Trophoblast cell (in vitro differentiated cells and primary cell): ENCODE measurements at regions not wholly inside any gene's neighbourhood (a gene's known extent, or its start where the extent isn't known, plus 50 kb on each side); places are given as distances from the start of the nearest gene placed in this dataset.
"Not testable (repeated sequence)": the region's sequence is repeated elsewhere in the genome, so short reads cannot be mapped to it uniquely, and the experiment has no call there.

Source experiments
- DNase-seq, 2 donors: peaks; one replicate each; pipeline ENCODE4 v3.0.0-alpha.2; 2016
- H2AFZ ChIP-seq: 2 replicates; pipeline ENCODE4 v1.6.1; 2013; ENCODE audit warnings: low read length, moderate library complexity, mild to moderate bottlenecking; ENCODE audit not compliant: insufficient read depth, poor library complexity
- H2AK5ac ChIP-seq: 2 replicates; pipeline ENCODE4 v1.6.1; 2013; ENCODE audit warnings: mild to moderate bottlenecking, low read length
- H2BK120ac ChIP-seq: 2 replicates; pipeline ENCODE4 v1.6.1; 2013; ENCODE audit warnings: low read length, mild to moderate bottlenecking, moderate library complexity; ENCODE audit not compliant: insufficient read depth, poor library complexity
- H2BK12ac ChIP-seq: 2 replicates; pipeline ENCODE4 v1.6.1; 2013; ENCODE audit warnings: mild to moderate bottlenecking, low read length, moderate library complexity
- H2BK5ac ChIP-seq: 2 replicates; pipeline ENCODE4 v1.6.1; 2013; ENCODE audit warnings: low read length, low read depth, moderate library complexity, mild to moderate bottlenecking; ENCODE audit not compliant: poor library complexity
- H3K14ac ChIP-seq: 2 replicates; pipeline ENCODE4 v1.6.1; 2013; ENCODE audit warnings: mild to moderate bottlenecking, low read length
- H3K18ac ChIP-seq: 2 replicates; pipeline ENCODE4 v1.6.1; 2013; ENCODE audit warnings: mild to moderate bottlenecking, low read length
- H3K23ac ChIP-seq: 2 replicates; pipeline ENCODE4 v1.6.1; 2013; ENCODE audit warnings: low read length
- H3K27ac ChIP-seq: 2 replicates; pipeline ENCODE4 v1.5.1; 2013; ENCODE audit warnings: low read depth, mild to moderate bottlenecking, inconsistent platforms, low read length, moderate library complexity
- H3K27me3 ChIP-seq: 2 replicates; pipeline ENCODE4 v1.6.1; 2013; ENCODE audit warnings: inconsistent platforms, mild to moderate bottlenecking, low read length, moderate library complexity; ENCODE audit not compliant: insufficient read depth
- H3K36me3 ChIP-seq, 2 experiments: 1 replicate in 1 of 2; 2 replicates in 1 of 2; pipeline ENCODE4 v1.6.1; 2013; ENCODE audit warnings: low read length in 2 of 2, mild to moderate bottlenecking in 2 of 2, moderate library complexity in 1 of 2; ENCODE audit not compliant: insufficient read depth in 2 of 2, control insufficient read depth in 1 of 2
- H3K4ac ChIP-seq: 2 replicates; pipeline ENCODE4 v1.6.1; 2013; ENCODE audit warnings: low read depth, mild to moderate bottlenecking, low read length, moderate library complexity
- H3K4me1 ChIP-seq, 2 experiments: 1 replicate in 1 of 2; 2 replicates in 1 of 2; pipeline ENCODE4 v1.6.1; 2013; ENCODE audit warnings: low read length in 2 of 2, mild to moderate bottlenecking in 2 of 2, moderate library complexity in 1 of 2; ENCODE audit not compliant: insufficient read depth in 2 of 2, control insufficient read depth in 1 of 2
- H3K4me2 ChIP-seq: 2 replicates; pipeline ENCODE4 v1.6.1; 2013; ENCODE audit warnings: inconsistent platforms, mild to moderate bottlenecking, low read length, moderate library complexity
- H3K4me3 ChIP-seq: 2 replicates; pipeline ENCODE4 v1.5.1; 2013; ENCODE audit warnings: mild to moderate bottlenecking, low read depth, low read length, inconsistent platforms
- H3K79me1 ChIP-seq: one replicate; pipeline ENCODE4 v1.6.1; 2013; ENCODE audit warnings: low read length
- H3K79me2 ChIP-seq: 2 replicates; pipeline ENCODE4 v1.6.1; 2013; ENCODE audit warnings: low read length, mild to moderate bottlenecking; ENCODE audit not compliant: control insufficient read depth, insufficient read depth, poor library complexity
- H3K9ac ChIP-seq: 2 replicates; pipeline ENCODE4 v1.6.1; 2013; ENCODE audit warnings: mild to moderate bottlenecking, low read length
- H3K9me3 ChIP-seq: 2 replicates; pipeline ENCODE4 v1.6.1; 2013; ENCODE audit warnings: low read depth, mild to moderate bottlenecking, control low read depth, inconsistent platforms, low read length; ENCODE audit not compliant: insufficient read depth
- H4K12ac ChIP-seq: 2 replicates; pipeline ENCODE4 v1.6.1; 2013; ENCODE audit warnings: low read depth, mild to moderate bottlenecking, low read length, moderate library complexity
- H4K8ac ChIP-seq: 2 replicates; pipeline ENCODE4 v1.6.1; 2013; ENCODE audit warnings: low read depth, mild to moderate bottlenecking, low read length, moderate library complexity
- H4K91ac ChIP-seq: one replicate; pipeline ENCODE4 v1.6.1; 2013; ENCODE audit warnings: low read depth, mild to moderate bottlenecking, low read length, moderate library complexity
- WGBS: extraction: QIAGEN DNeasy Blood & Tissue Kit; methylation state at CpG from one replicate; pipeline ENCODE4 v1.1.7; 2013; ENCODE audit warnings: missing lambda C conversion rate; ENCODE audit not compliant: insufficient read length, insufficient coverage; ENCODE audit errors: extremely low coverage; 5-methylcytosine and 5-hydroxymethylcytosine counted together

DNA sequence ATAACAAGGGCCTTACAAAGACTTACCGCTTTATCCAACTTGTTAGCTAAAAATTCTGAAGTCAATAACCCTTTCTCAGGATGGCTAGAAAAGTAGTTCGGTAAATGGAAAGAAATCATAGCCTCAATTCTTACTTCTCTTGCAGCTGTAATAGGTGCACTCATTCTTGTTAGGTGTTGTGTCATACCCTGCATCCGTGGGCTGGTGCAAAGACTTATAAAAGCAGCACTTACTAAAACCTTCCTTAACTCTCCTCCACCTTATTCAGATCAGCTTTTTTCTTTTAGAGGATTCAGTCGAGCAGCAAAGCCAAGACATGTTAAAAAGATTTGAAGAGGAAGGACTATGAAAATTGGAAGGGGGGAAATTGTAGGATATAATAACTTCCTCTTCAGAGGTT lies 238.2 kb upstream of the DIO3 start:
- Histone ChIP-seq H3K36me3 (peaks cover 0 to 2% of the 10 kb centered on the region in 2 experiments), H3K79me1 (peaks cover 2% of the 10 kb centered on the region), H4K8ac (no peak overlapping the region), H2BK5ac (no peak overlapping the region), H3K27ac (no peak overlapping the region), H2BK120ac (no peak overlapping the region), H3K9ac (no peak overlapping the region), H3K4me2 (no peak overlapping the region), H3K14ac (no peak overlapping the region), H3K23ac (no peak overlapping the region), H3K27me3 (no peaks in the 10 kb centered on the region), H3K4me1 (peaks cover 2% of the 10 kb centered on the region in 2 experiments), H3K9me3 (peaks cover 4% of the 10 kb centered on the region), H3K79me2 (peaks cover 1% of the 10 kb centered on the region), H3K18ac (no peak overlapping the region), H4K91ac (no peak overlapping the region), H2AFZ (no peak overlapping the region), H3K4ac (no peak overlapping the region), H2BK12ac (no peak overlapping the region), H2AK5ac (no peak overlapping the region), H3K4me3 (no peak overlapping the region), H4K12ac (no peak overlapping the region)
- no peak for DNase-seq
- no CpG with 5 or more reads among the region's 4 CpGs for WGBS

- H3K36me3 ChIP-seq, H3K9ac ChIP-seq, H2AK5ac ChIP-seq, H3K27me3 ChIP-seq, H4K8ac ChIP-seq, H4K91ac ChIP-seq, H2BK120ac ChIP-seq, H3K18ac ChIP-seq, H3K4me3 ChIP-seq, H3K79me2 ChIP-seq, H2AFZ ChIP-seq, H3K23ac ChIP-seq, H2BK5ac ChIP-seq, H4K12ac ChIP-seq, H3K14ac ChIP-seq, H3K27ac ChIP-seq, H3K9me3 ChIP-seq, H3K4me2 ChIP-seq, H3K79me1 ChIP-seq, H3K4me1 ChIP-seq, H3K4ac ChIP-seq: not testable (repeated sequence)
- no CpG with 5 or more reads among the region's 7 CpGs for WGBS
- DNase-seq: peak in 1 of 2 donors; percentile 38
- H2BK12ac ChIP-seq: peak overlapping the region; percentile 24
Measured at GRCh38 chr14:101323614-101324235, 237.6 kb upstream of the DIO3 start.

- Histone ChIP-seq H3K4me1 (peaks cover 0 to 2% of the 10 kb centered on the region in 2 experiments), H3K27me3 (no peaks in the 10 kb centered on the region), H3K79me1 (peaks cover 2% of the 10 kb centered on the region), H3K9me3 (peaks cover 4% of the 10 kb centered on the region), H4K91ac (no peak overlapping the region), H3K14ac (no peak overlapping the region), H3K9ac (no peak overlapping the region), H3K18ac (no peak overlapping the region), H2AFZ (no peak overlapping the region), H3K4me2 (no peak overlapping the region), H2AK5ac (no peak overlapping the region), H4K8ac (no peak overlapping the region), H3K36me3 (peaks cover 0 to 2% of the 10 kb centered on the region in 2 experiments), H2BK5ac (no peak overlapping the region), H4K12ac (no peak overlapping the region), H3K79me2 (no peaks in the 10 kb centered on the region), H2BK12ac (no peak overlapping the region), H2BK120ac (no peak overlapping the region), H3K4ac (no peak overlapping the region), H3K23ac (no peak overlapping the region), H3K4me3 (no peak overlapping the region), H3K27ac (no peak overlapping the region)
- DNase-seq: no peak
- no CpG with 5 or more reads among the region's 4 CpGs for WGBS
Measured at GRCh38 chr14:101325319-101325718, 236.0 kb upstream of the DIO3 start.

GRCh38 chr14:101328412-101329028 lies 232.8 kb upstream of the DIO3 start:
- WGBS: no CpG with 5 or more reads among the region's 10 CpGs
- Histone ChIP-seq H3K27me3 (no peaks in the 10 kb centered on the region), H3K4me1 (no peaks in the 10 kb centered on the region), H2BK5ac (no peak overlapping the region), H2BK12ac (no peak overlapping the region), H3K27ac (no peak overlapping the region), H2AFZ (no peak overlapping the region), H3K4me2 (no peak overlapping the region), H4K91ac (no peak overlapping the region), H3K18ac (no peak overlapping the region), H2AK5ac (no peak overlapping the region), H3K9me3 (peaks cover 6% of the 10 kb centered on the region), H3K9ac (no peak overlapping the region), H4K12ac (no peak overlapping the region), H3K36me3 (peaks cover 0 to 2% of the 10 kb centered on the region in 2 experiments), H3K79me1 (no peaks in the 10 kb centered on the region), H4K8ac (no peak overlapping the region), H3K4me3 (no peak overlapping the region), H3K23ac (no peak overlapping the region), H2BK120ac (no peak overlapping the region), H3K79me2 (no peaks in the 10 kb centered on the region), H3K14ac (no peak overlapping the region), H3K4ac (no peak overlapping the region)
- no peak for DNase-seq
